ACC112 (cell line): ENCODE measurements at regions not wholly inside any gene's neighbourhood (a gene's known extent, or its start where the extent isn't known, plus 50 kb on each side); places are given as distances from the start of the nearest gene placed in this dataset.

Source experiments
- H2AFZ ChIP-seq: fragments of 200-600 bp; sonication (generic); one replicate; pipeline ENCODE4 v1.6.0; 2017; ENCODE audit warnings: antibody characterized with exemption, low read length; ENCODE audit not compliant: unreplicated experiment
- H3K27ac ChIP-seq: fragments of 200-600 bp; sonication (generic); 2 replicates; pipeline ENCODE4 v1.5.1; 2014; ENCODE audit warnings: low read depth, mild to moderate bottlenecking, antibody characterized with exemption, low read length, moderate library complexity
- H3K27me3 ChIP-seq: fragments of 200-600 bp; sonication (generic); 2 replicates; pipeline ENCODE4 v1.6.1; 2014; ENCODE audit warnings: mild to moderate bottlenecking, antibody characterized with exemption, low read length, moderate library complexity, mixed read lengths; ENCODE audit not compliant: insufficient read depth
- H3K36me3 ChIP-seq: fragments of 200-600 bp; sonication (generic); 2 replicates; pipeline ENCODE4 v1.6.1; 2016; ENCODE audit warnings: mild to moderate bottlenecking, antibody characterized with exemption, low read length, moderate library complexity, mixed read lengths; ENCODE audit not compliant: insufficient read depth
- H3K4me1 ChIP-seq: fragments of 200-600 bp; sonication (generic); one replicate; pipeline ENCODE4 v1.6.1; 2016; ENCODE audit warnings: low read length, mixed read lengths; ENCODE audit not compliant: insufficient read depth, unreplicated experiment, control insufficient read depth
- H3K4me3 ChIP-seq: fragments of 200-600 bp; sonication (generic); 2 replicates; pipeline ENCODE4 v1.5.1; 2014; ENCODE audit warnings: mild to moderate bottlenecking, low read depth, low read length
- H3K79me2 ChIP-seq: fragments of 200-600 bp; sonication (generic); one replicate; pipeline ENCODE4 v1.6.0; 2016; ENCODE audit warnings: low read length; ENCODE audit not compliant: control insufficient read depth, unreplicated experiment, insufficient read depth

DNA sequence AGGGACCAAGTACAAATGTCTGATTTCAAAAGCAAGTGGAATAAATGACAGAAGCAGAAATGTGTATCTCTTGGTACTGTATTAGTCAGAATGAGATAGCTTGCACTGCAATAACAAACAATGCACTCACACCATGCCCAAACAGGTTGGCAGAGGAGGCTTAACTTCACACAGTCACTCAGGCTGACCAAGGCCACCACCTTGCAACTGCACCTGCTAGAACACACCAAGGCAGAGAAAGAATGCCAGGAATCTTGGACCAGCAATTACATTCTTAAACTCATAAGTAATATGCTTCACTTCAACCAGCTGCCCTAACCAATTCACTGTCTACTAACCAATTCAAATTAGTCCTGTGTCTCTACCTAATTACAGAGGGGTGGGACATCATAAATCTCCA, 378.3 kb downstream of the BCL11B start:
- Histone ChIP-seq H3K27ac (no peak overlapping the region), H3K27me3 (no peaks in the 10 kb centered on the region), H2AFZ (no peak overlapping the region)

GRCh38 chr14:98894600-98894999, 377.4 kb downstream of the BCL11B start:
- H3K4me1 ChIP-seq: no peaks in the 10 kb centered on the region
- H3K27me3 ChIP-seq: no peaks in the 10 kb centered on the region
- no peaks in the 10 kb centered on the region for H3K36me3 ChIP-seq
- H3K4me3 ChIP-seq: no peak overlapping the region
- no peak overlapping the region for H3K27ac ChIP-seq
- H2AFZ ChIP-seq: no peak overlapping the region
- no peaks in the 10 kb centered on the region for H3K79me2 ChIP-seq

More for the DNA sequence above, 378.3 kb downstream of the BCL11B start:
- Histone ChIP-seq H3K79me2 (no peaks in the 10 kb centered on the region), H3K4me3 (no peak overlapping the region), H3K36me3 (no peaks in the 10 kb centered on the region), H3K4me1 (no peaks in the 10 kb centered on the region)

DNA sequence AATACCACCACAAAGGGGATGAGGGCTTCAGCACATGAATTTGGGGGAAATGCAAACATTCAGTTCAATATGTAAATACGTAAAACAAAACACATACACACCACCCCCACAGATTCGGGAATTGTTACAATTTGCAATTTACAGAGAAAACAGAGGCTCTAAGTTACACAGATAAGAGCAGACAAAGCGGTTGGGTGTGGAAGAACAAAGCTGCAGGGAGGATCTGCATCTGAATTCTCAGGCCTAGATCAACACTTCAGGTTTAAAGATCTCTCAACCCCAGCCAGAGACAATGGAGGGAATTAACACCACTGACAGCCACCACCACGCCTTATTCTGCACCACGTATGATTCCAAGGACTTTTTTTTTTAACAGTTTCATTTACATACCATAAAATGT, 375.5 kb downstream of the BCL11B start:
- no peak overlapping the region for H3K27ac ChIP-seq
- H2AFZ ChIP-seq: no peak overlapping the region
- no peaks in the 10 kb centered on the region for H3K4me1 ChIP-seq
- no peak overlapping the region for H3K4me3 ChIP-seq
- no peaks in the 10 kb centered on the region for H3K27me3 ChIP-seq
- no peaks in the 10 kb centered on the region for H3K36me3 ChIP-seq
- H3K79me2 ChIP-seq: no peaks in the 10 kb centered on the region

- no peak overlapping the region for H2AFZ ChIP-seq
- no peaks in the 10 kb centered on the region for H3K79me2 ChIP-seq
- no peaks in the 10 kb centered on the region for H3K27me3 ChIP-seq
- no peak overlapping the region for H3K27ac ChIP-seq
- no peaks in the 10 kb centered on the region for H3K36me3 ChIP-seq
- H3K4me3 ChIP-seq: no peak overlapping the region
- H3K4me1 ChIP-seq: no peaks in the 10 kb centered on the region
Observed at GRCh38 chr14:98897605-98898309, 374.2 kb downstream of the BCL11B start.

- H3K27ac ChIP-seq: no peak overlapping the region
- H3K4me3 ChIP-seq: no peak overlapping the region
- H3K79me2 ChIP-seq: no peaks in the 10 kb centered on the region
- no peaks in the 10 kb centered on the region for H3K4me1 ChIP-seq
- no peak overlapping the region for H2AFZ ChIP-seq
- no peaks in the 10 kb centered on the region for H3K36me3 ChIP-seq
- no peaks in the 10 kb centered on the region for H3K27me3 ChIP-seq
Observed at GRCh38 chr14:98899441-98899840, 372.6 kb downstream of the BCL11B start.

DNA sequence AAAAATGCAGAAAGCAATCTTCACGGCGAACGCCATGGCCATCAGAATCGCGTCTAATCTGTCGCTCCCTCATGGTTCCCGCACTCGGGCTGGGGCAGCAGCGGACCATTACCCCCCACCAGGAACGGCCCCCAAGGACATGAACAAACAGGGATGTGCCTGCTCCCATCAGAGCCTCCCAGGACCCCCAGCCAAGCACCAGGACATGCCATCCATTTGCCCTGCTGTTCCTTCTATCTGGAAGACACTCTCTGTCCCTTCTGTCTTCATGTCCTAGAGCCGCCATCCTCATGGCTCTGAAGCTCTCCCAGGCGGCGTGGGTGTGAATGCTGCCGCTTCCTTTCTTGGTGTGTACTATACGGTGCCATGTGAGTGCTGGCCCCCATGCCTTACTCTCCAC, 371.8 kb downstream of the BCL11B start:
- Histone ChIP-seq H3K79me2 (no peaks in the 10 kb centered on the region), H3K4me1 (no peaks in the 10 kb centered on the region), H3K4me3 (no peak overlapping the region), H3K27me3 (no peaks in the 10 kb centered on the region), H3K36me3 (no peaks in the 10 kb centered on the region), H3K27ac (no peak overlapping the region), H2AFZ (no peak overlapping the region)

GRCh38 chr14:98900798-98901197, 371.2 kb downstream of the BCL11B start:
- Histone ChIP-seq H3K36me3 (no peaks in the 10 kb centered on the region), H2AFZ (no peak overlapping the region), H3K4me3 (no peak overlapping the region), H3K4me1 (no peaks in the 10 kb centered on the region), H3K27me3 (no peaks in the 10 kb centered on the region), H3K79me2 (no peaks in the 10 kb centered on the region), H3K27ac (no peak overlapping the region)

GRCh38 chr14:98901511-98902205, 370.3 kb downstream of the BCL11B start:
- H3K27me3 ChIP-seq: no peaks in the 10 kb centered on the region
- no peaks in the 10 kb centered on the region for H3K79me2 ChIP-seq
- H3K4me3 ChIP-seq: no peak overlapping the region
- H2AFZ ChIP-seq: no peak overlapping the region
- H3K27ac ChIP-seq: no peak overlapping the region
- no peaks in the 10 kb centered on the region for H3K4me1 ChIP-seq
- H3K36me3 ChIP-seq: no peaks in the 10 kb centered on the region

DNA sequence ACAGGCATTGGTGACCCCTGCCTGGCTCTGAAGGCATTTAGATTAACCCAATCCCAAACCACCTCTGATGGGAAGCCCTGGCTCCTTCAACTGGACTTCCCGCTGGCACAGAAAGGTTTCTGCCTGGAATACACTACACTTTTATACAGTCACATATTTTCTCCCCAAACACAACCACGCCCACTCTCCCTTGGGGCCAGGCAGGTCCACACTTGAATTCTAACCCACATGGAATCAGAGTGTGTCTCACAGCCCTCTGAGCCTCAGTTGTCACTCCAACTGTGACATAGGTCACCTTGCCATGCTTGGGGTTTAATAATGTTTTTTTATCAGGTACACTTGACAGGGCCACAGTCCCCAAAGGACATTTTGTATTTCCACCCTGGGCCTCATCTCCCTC, 368.6 kb downstream of the BCL11B start:
- Histone ChIP-seq H3K27ac (no peak overlapping the region), H3K4me1 (no peaks in the 10 kb centered on the region), H3K4me3 (no peak overlapping the region), H3K27me3 (no peaks in the 10 kb centered on the region), H2AFZ (no peak overlapping the region), H3K36me3 (no peaks in the 10 kb centered on the region), H3K79me2 (no peaks in the 10 kb centered on the region)

GRCh38 chr14:98904677-98905076, 367.3 kb downstream of the BCL11B start:
- no peaks in the 10 kb centered on the region for H3K4me1 ChIP-seq
- no peaks in the 10 kb centered on the region for H3K79me2 ChIP-seq
- no peaks in the 10 kb centered on the region for H3K27me3 ChIP-seq
- no peak overlapping the region for H2AFZ ChIP-seq
- no peaks in the 10 kb centered on the region for H3K36me3 ChIP-seq
- no peak overlapping the region for H3K27ac ChIP-seq
- H3K4me3 ChIP-seq: no peak overlapping the region
